GM12872 (cell line): ENCODE measurements at regions not wholly inside any gene's neighbourhood (a gene's known extent, or its start where the extent isn't known, plus 50 kb on each side); places are given as distances from the start of the nearest gene placed in this dataset.

Source experiments
- TF ChIP-seq, protein P1 (sequence below): IDR thresholded peaks from 3 replicates; pipeline ENCODE4 v1.5.1; 2011; ENCODE audit warnings: low read depth, mild to moderate bottlenecking, low read length, moderate library complexity; ENCODE audit not compliant: insufficient read depth

DNA sequence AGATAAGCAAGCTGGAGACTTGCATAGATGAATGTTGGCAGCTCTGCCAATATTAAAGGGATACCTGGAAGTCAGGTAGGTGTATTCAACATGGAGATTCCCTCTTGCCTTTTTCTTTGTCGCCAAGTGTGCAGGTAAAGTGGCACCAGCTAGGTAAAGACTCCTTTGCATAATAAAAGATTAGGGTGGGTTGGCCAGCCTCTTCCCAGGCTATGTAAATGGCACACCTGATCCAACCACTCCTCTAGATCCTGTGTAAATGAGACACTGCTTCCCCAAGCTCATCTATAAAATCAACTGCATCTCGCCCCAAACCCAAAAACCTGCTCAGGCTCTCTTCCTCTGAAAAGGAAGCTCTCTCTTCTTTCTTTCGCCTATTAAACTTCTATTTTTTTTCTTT lies 100.8 kb upstream of the DSCAM start:
- TF ChIP-seq, protein P1, sequence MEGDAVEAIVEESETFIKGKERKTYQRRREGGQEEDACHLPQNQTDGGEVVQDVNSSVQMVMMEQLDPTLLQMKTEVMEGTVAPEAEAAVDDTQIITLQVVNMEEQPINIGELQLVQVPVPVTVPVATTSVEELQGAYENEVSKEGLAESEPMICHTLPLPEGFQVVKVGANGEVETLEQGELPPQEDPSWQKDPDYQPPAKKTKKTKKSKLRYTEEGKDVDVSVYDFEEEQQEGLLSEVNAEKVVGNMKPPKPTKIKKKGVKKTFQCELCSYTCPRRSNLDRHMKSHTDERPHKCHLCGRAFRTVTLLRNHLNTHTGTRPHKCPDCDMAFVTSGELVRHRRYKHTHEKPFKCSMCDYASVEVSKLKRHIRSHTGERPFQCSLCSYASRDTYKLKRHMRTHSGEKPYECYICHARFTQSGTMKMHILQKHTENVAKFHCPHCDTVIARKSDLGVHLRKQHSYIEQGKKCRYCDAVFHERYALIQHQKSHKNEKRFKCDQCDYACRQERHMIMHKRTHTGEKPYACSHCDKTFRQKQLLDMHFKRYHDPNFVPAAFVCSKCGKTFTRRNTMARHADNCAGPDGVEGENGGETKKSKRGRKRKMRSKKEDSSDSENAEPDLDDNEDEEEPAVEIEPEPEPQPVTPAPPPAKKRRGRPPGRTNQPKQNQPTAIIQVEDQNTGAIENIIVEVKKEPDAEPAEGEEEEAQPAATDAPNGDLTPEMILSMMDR: no peak

GRCh38 chr21:40950970-40951369 lies 104.0 kb upstream of the DSCAM start:
- TF ChIP-seq, protein P1: no peak

GRCh38 chr21:40952551-40953323 lies 105.8 kb upstream of the DSCAM start:
- TF ChIP-seq, protein P1: no peak

- TF ChIP-seq, protein P1: no peak
These were observed 117.7 kb upstream of the DSCAM start for GRCh38 chr21:40964691-40965090.

GRCh38 chr21:40967771-40968170 lies 120.8 kb upstream of the DSCAM start:
- TF ChIP-seq, protein P1: no peak

- TF ChIP-seq, protein P1: no peak
These were observed 125.2 kb upstream of the DSCAM start for GRCh38 chr21:40972151-40972550.

DNA sequence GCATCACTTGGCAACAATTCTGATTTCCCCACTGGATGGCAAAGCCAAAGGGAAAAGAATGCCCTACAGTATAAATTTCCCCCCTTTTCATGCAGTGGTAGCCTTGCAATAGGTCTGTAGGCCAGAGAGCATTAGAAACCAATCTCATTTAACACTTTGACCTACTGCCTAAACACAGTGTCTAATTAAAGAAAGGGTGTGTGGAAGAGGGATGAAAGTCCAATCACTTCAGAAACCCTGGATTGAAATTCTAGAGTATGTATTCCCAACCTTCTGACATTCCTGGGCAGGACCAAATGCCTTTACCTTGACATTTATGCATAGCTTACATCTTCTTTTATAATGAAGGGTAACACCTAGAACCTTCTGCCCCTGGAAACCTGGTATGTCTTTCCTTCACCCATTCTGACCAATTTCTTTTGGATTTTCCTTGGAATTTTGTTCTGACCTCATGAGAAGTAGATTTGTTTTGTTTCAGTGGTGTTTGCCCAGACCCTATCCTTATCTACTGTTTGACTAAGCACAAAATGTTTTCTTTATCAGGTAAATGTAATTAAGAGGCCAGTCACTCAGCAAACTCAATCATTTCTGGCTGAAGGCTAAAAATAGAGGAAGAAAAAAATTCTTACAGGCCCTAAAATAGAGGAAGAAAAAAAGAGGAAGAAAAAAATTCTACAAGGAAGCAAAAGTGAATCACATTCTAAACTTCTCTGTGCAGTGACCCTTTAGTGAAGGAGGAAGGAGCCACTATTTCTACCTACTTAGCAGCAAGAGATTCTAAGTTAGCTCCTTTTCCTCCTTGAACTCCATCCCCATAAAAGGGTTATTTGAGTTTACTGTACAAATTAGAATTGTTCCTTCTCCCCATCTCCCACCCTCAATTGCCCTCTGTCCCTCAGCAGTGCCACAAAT lies 129.5 kb upstream of the DSCAM start:
- TF ChIP-seq, protein P1: no peak
